Fibroblast of lung (primary cell): ENCODE measurements at regions not wholly inside any gene's neighbourhood (a gene's known extent, or its start where the extent isn't known, plus 50 kb on each side); places are given as distances from the start of the nearest gene placed in this dataset.
A peak's percentile ranks its signal among the peaks of the same experiment; 100 is the strongest.

Experiments used
- DNase-seq, 2 donors: peaks; one replicate each; pipeline versions ENCODE4 v3.0.0 to v3.0.0-alpha.2; 2010; ENCODE audit warnings: low read depth in 2 of 2
- H2AFZ ChIP-seq: 2 replicates; pipeline ENCODE4 v1.5.1; 2012; ENCODE audit warnings: low read length, control low read depth, inconsistent platforms
- H3K27ac ChIP-seq: 2 replicates; pipeline ENCODE4 v1.5.1; 2011; ENCODE audit warnings: low read length, control low read depth; ENCODE audit not compliant: insufficient read depth
- H3K27me3 ChIP-seq: 2 replicates; pipeline ENCODE4 v1.5.1; 2011; ENCODE audit warnings: mild to moderate bottlenecking, low read length; ENCODE audit not compliant: control insufficient read depth, insufficient read depth
- H3K36me3 ChIP-seq: 2 replicates; pipeline ENCODE4 v1.5.1; 2011; ENCODE audit warnings: low read length; ENCODE audit not compliant: control insufficient read depth, insufficient read depth
- H3K4me1 ChIP-seq: 2 replicates; pipeline ENCODE4 v1.5.1; 2011; ENCODE audit warnings: low read length; ENCODE audit not compliant: control insufficient read depth, insufficient read depth; ENCODE audit errors: extremely low read depth
- H3K4me2 ChIP-seq: 2 replicates; pipeline ENCODE4 v1.5.1; 2011; ENCODE audit warnings: low read length, control low read depth; ENCODE audit not compliant: insufficient read depth; ENCODE audit errors: extremely low read depth
- H3K4me3 ChIP-seq, 4 experiments: fragments of 200-600 bp in 1 of 4; sonication (generic) in 1 of 4; replicated peaks in 1 of 4; 2 replicates each; pipeline ENCODE4 v1.5.1; 2011 to 2016; ENCODE audit warnings: low read length in 4 of 4, low read depth in 3 of 4, mild to moderate bottlenecking in 3 of 4, control low read depth in 2 of 4, inconsistent platforms in 1 of 4, mixed read lengths in 1 of 4; ENCODE audit not compliant: insufficient read depth in 1 of 4; ENCODE audit errors: control extremely low read depth in 1 of 4
- H3K79me2 ChIP-seq: 2 replicates; pipeline ENCODE4 v1.5.1; 2012; ENCODE audit warnings: mild to moderate bottlenecking, low read length, inconsistent platforms; ENCODE audit not compliant: control insufficient read depth, insufficient read depth
- H3K9ac ChIP-seq: 2 replicates; pipeline ENCODE4 v1.5.1; 2011; ENCODE audit warnings: mild to moderate bottlenecking, low read length, control low read depth; ENCODE audit not compliant: insufficient read depth
- H3K9me3 ChIP-seq: 2 replicates; pipeline ENCODE4 v1.5.1; 2012; ENCODE audit warnings: low read depth, low read length; ENCODE audit not compliant: control insufficient read depth, insufficient read depth
- H4K20me1 ChIP-seq: 2 replicates; pipeline ENCODE4 v1.5.1; 2011; ENCODE audit warnings: low read length; ENCODE audit not compliant: control insufficient read depth, insufficient read depth; ENCODE audit errors: extremely low read depth
- CTCF ChIP-seq, 2 donors: IDR thresholded peaks in 1 of 2; conservative IDR thresholded peaks in 1 of 2; 1 replicate in 1 of 2; 2 replicates in 1 of 2; pipeline ENCODE4 v1.5.1; 2011 to 2012; ENCODE audit warnings: low read length in 2 of 2, control low read depth in 1 of 2, inconsistent platforms in 1 of 2, low read depth in 1 of 2, mild to moderate bottlenecking in 1 of 2
- EZH2 ChIP-seq: IDR thresholded peaks from 2 replicates; pipeline ENCODE4 v1.5.1; 2012; ENCODE audit warnings: low read length, control low read depth, mild to moderate bottlenecking; ENCODE audit errors: missing control alignments

- no peak overlapping the region for H3K9ac ChIP-seq
- H3K4me1 ChIP-seq, result no peaks in the 10 kb centered on the region
- no peaks in the 10 kb centered on the region for H3K27me3 ChIP-seq
- H3K36me3 ChIP-seq, result no peaks in the 10 kb centered on the region
- H3K4me2 ChIP-seq, result no peak overlapping the region
- H3K9me3 ChIP-seq, result no peaks in the 10 kb centered on the region
- no peaks in the 10 kb centered on the region for H3K79me2 ChIP-seq
- no peak overlapping the region for H2AFZ ChIP-seq
- no peak for TF ChIP-seq EZH2
- no peak for TF ChIP-seq CTCF (conservative IDR thresholded peaks at IDR 0.05 in 1 of 2, IDR thresholded peaks at IDR 0.05 in 1 of 2; ENCODE audit: low read depth in 1 of 2, low read length in 2 of 2)
- no peaks in the 10 kb centered on the region for H4K20me1 ChIP-seq
- no peak overlapping the region for H3K27ac ChIP-seq
- no peak for DNase-seq
- H3K4me3 ChIP-seq, result no peak overlapping the region
These were observed 121.9 kb upstream of the PIK3R1 start for GRCh38 chr5:68093455-68094159.

DNA sequence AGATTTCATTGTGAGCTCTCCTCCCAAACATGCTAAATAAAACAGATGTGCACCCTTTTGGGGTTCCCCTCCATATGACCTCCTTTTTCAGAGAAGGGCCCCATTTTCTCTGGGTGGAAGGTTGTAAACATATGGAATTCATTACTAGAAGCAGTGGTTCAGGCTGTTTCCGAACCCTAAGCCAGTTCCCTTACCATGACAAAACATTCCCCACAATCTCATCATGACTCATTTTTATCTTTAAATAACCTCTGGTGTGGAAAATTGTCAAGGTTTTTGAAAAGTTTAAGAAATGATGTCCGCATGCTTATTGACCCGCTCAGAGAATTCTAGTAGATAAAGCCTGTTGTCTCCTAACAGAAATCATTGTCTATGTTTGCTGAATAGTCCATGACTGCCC, 127.3 kb upstream of the PIK3R1 start:
- Histone ChIP-seq H3K9me3 (no peaks in the 10 kb centered on the region), H3K27me3 (no peaks in the 10 kb centered on the region), H3K36me3 (no peaks in the 10 kb centered on the region), H2AFZ (no peak overlapping the region), H3K4me2 (no peak overlapping the region), H3K79me2 (no peaks in the 10 kb centered on the region), H3K4me1 (no peaks in the 10 kb centered on the region), H3K4me3 (no peak overlapping the region), H4K20me1 (no peaks in the 10 kb centered on the region), H3K9ac (no peak overlapping the region), H3K27ac (no peak overlapping the region)
- peak; percentile 76 to 88 for DNase-seq
- TF ChIP-seq CTCF (conservative IDR thresholded peaks at IDR 0.05 in 1 of 2, IDR thresholded peaks at IDR 0.05 in 1 of 2; ENCODE audit: low read depth in 1 of 2, low read length in 2 of 2) (no peak), EZH2 (no peak)

DNA sequence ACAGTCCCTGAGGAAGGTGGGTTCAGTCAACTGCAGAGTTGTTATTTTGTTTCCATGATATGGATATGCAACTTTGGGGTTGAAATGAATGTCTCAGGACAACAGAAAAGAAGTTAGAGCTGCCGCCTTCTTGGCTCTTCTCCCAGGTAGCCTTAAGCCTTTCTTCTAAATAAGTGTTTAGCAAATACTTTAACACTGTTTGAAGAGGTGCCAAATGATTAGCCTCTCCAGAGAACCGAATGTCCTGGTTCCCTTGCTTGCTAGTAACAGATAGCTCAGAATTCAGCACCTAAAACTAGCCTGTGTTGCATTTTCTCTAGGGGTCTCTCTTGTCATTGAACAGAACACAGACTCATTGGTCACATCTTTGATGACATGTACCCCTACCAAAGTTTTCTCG, 127.7 kb upstream of the PIK3R1 start:
- no peak overlapping the region for H3K27ac ChIP-seq
- no peaks in the 10 kb centered on the region for H3K4me1 ChIP-seq
- no peak overlapping the region for H2AFZ ChIP-seq
- no peak for TF ChIP-seq CTCF (conservative IDR thresholded peaks at IDR 0.05 in 1 of 2, IDR thresholded peaks at IDR 0.05 in 1 of 2; ENCODE audit: low read depth in 1 of 2, low read length in 2 of 2)
- no peak for TF ChIP-seq EZH2
- H3K9ac ChIP-seq, result no peak overlapping the region
- no peak overlapping the region for H3K4me2 ChIP-seq
- H3K4me3 ChIP-seq, result no peak overlapping the region
- DNase-seq, result peak in 1 of 2 donors; percentile 38
- H4K20me1 ChIP-seq, result no peaks in the 10 kb centered on the region
- no peaks in the 10 kb centered on the region for H3K36me3 ChIP-seq
- no peaks in the 10 kb centered on the region for H3K27me3 ChIP-seq
- no peaks in the 10 kb centered on the region for H3K79me2 ChIP-seq
- H3K9me3 ChIP-seq, result no peaks in the 10 kb centered on the region
